ENCODE measurements at regions not wholly inside any gene's neighbourhood (a gene's known extent, or its start where the extent isn't known, plus 50 kb on each side); places are given as distances from the start of the nearest gene placed in this dataset.

DNA sequence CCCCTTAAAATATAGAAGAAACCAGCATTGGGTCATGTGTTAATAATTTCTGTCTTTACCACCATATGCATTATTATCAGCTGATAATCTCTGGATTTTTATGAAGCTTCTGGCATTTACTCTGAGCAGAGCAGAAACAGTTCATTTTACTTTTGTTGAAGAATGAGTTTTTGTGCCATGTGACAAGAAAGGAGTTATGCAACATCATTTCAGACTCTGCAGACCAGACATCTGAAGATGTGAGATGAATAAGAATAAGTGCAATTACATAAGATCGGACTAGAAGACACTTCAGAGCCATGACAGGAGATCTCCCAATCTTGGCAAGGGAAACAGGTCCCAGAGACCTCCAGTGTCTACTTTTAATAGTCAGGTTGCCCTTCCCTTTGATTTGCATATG, 869.4 kb upstream of the VRK2 start:
- no peaks in the 10 kb centered on the region for H3K27me3 ChIP-seq (ENCODE audit: control insufficient read depth in 3 of 3, insufficient read depth in 3 of 3, low read length in 3 of 3)
- peaks cover 0 to 2% (median 0%) of the 10 kb centered on the region in 3 donors for H3K9me3 ChIP-seq (ENCODE audit: control insufficient read depth in 3 of 3, low read length in 3 of 3)
- no peaks in the 10 kb centered on the region for H3K4me1 ChIP-seq (ENCODE audit: control insufficient read depth in 3 of 3, insufficient read depth in 3 of 3, low read length in 3 of 3)
- no peaks in the 10 kb centered on the region for H3K36me3 ChIP-seq (ENCODE audit: control insufficient read depth in 3 of 3, insufficient read depth in 3 of 3, low read length in 3 of 3)
- H3K27ac ChIP-seq (ENCODE audit: low read depth, low read length) = no peak overlapping the region
- no peak overlapping the region for H3K4me3 ChIP-seq (ENCODE audit: low read length in 3 of 3)
- no peak overlapping the region for H3K9ac ChIP-seq (ENCODE audit: low read depth in 1 of 3, low read length in 3 of 3)

DNA sequence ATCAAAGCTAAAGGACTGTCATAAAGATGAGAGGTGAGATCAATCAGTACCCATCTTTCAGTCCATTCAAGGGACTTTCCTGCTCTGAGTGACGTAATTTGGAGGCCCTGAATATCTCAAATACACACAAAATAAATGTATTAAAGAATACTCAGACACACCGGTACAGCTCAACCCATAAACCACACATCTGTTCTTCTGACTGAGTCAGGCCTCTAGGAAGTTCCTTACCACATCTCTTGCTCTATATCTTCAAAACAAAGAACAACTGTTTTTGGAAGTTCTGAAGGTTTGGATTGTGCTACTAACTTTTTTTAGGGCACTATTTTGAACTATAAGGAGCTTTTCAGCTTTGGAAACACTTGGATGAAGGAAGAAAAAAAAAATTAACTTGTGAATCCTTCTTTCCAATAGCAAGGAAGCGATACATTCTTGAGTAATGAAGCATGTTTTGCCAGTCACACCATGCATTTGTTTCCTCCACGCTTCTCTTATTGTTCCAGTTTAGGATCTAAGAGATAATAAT, 866.5 kb upstream of the VRK2 start:
- no peak overlapping the region for H3K27ac ChIP-seq (ENCODE audit: low read depth, low read length)
- no peaks in the 10 kb centered on the region for H3K27me3 ChIP-seq (ENCODE audit: control insufficient read depth in 3 of 3, insufficient read depth in 3 of 3, low read length in 3 of 3)
- H3K4me3 ChIP-seq (ENCODE audit: low read length in 3 of 3) = no peak overlapping the region
- no peak overlapping the region for H3K9ac ChIP-seq (ENCODE audit: low read depth in 1 of 3, low read length in 3 of 3)
- no peaks in the 10 kb centered on the region for H3K4me1 ChIP-seq (ENCODE audit: control insufficient read depth in 3 of 3, insufficient read depth in 3 of 3, low read length in 3 of 3)
- H3K9me3 ChIP-seq (ENCODE audit: control insufficient read depth in 3 of 3, low read length in 3 of 3) = peaks cover 0 to 2% (median 0%) of the 10 kb centered on the region in 3 donors
- no peaks in the 10 kb centered on the region for H3K36me3 ChIP-seq (ENCODE audit: control insufficient read depth in 3 of 3, insufficient read depth in 3 of 3, low read length in 3 of 3)

DNA sequence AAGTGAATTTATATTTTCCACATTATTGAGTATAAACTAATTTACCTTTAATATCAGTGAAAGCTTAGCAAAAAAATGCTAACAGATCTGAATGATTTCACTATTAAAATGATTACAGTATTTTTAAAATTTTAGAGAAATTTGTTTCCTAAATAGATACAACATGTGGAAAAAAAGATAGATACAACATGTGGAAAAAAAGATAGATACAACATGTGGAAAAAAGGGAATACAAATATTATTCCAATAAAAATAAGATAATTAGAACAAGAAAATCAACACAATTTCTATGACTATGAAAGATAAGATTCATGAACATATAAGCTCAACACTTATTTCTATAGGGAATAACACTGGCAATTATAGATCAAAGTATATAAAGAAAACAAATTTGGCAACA, 865.9 kb upstream of the VRK2 start:
- no peaks in the 10 kb centered on the region for H3K36me3 ChIP-seq (ENCODE audit: control insufficient read depth in 3 of 3, insufficient read depth in 3 of 3, low read length in 3 of 3)
- peaks cover 0 to 2% (median 0%) of the 10 kb centered on the region in 3 donors for H3K9me3 ChIP-seq (ENCODE audit: control insufficient read depth in 3 of 3, low read length in 3 of 3)
- no peaks in the 10 kb centered on the region for H3K4me1 ChIP-seq (ENCODE audit: control insufficient read depth in 3 of 3, insufficient read depth in 3 of 3, low read length in 3 of 3)
- no peak overlapping the region for H3K4me3 ChIP-seq (ENCODE audit: low read length in 3 of 3)
- H3K27me3 ChIP-seq (ENCODE audit: control insufficient read depth in 3 of 3, insufficient read depth in 3 of 3, low read length in 3 of 3) = no peaks in the 10 kb centered on the region
- no peak overlapping the region for H3K27ac ChIP-seq (ENCODE audit: low read depth, low read length)
- no peak overlapping the region for H3K9ac ChIP-seq (ENCODE audit: low read depth in 1 of 3, low read length in 3 of 3)

DNA sequence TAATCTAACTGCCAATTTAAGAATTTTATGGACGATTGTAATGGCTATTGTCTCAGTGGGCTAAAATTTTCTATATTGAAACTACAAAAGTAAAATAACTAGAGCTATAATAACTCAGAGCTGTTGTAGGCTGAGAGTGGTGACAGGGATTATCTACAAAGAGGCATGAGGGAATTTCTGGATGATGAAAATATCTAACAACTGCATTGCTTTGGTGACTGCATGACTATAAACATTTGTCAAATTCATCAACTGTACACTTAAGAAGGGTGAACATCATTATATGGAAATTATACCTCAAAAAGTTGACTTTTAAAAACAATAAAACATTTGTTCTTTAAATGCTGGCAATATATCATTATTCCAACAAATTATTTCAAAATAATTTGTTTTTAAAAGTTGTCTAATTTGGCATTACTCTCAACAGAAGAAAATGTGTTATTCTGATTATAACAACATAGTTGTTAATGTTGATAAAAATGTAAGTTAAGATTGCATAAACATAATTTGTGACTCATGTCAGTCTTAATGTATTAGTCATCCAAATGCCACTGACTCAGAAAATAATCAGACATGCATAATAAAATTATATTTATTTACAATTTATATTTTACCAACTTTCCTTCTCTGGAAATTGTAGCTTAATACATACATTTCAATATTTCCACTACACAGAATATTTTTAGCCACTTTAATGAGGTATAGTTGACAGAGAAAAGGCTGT, 865.1 kb upstream of the VRK2 start:
- Histone ChIP-seq H3K9ac (ENCODE audit: low read depth in 1 of 3, low read length in 3 of 3) (no peak overlapping the region), H3K27ac (ENCODE audit: low read depth, low read length) (no peak overlapping the region), H3K36me3 (ENCODE audit: control insufficient read depth in 3 of 3, insufficient read depth in 3 of 3, low read length in 3 of 3) (no peaks in the 10 kb centered on the region), H3K4me1 (ENCODE audit: control insufficient read depth in 3 of 3, insufficient read depth in 3 of 3, low read length in 3 of 3) (no peaks in the 10 kb centered on the region), H3K9me3 (ENCODE audit: control insufficient read depth in 3 of 3, low read length in 3 of 3) (peaks cover 0 to 2% (median 0%) of the 10 kb centered on the region in 3 donors), H3K4me3 (ENCODE audit: low read length in 3 of 3) (no peak overlapping the region), H3K27me3 (ENCODE audit: control insufficient read depth in 3 of 3, insufficient read depth in 3 of 3, low read length in 3 of 3) (no peaks in the 10 kb centered on the region)

DNA sequence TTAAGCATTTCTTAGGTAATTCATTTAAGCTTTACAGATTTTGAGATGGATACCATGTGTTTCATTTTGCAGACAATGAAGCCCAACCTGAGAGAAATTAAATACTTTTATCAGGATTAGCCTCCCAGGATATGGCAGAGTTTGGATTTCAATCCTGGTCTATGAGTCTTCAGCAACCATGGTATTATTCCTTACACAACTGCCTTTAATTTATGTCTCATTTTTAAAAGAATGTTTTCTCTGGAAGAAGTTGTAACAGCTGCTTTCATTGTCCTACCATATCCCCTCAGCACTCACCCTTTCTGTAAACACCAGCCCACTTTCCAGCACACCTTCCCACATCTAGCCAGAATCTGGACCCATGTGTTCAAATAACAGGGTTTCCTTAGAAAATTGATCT, 863.7 kb upstream of the VRK2 start:
- Histone ChIP-seq H3K9me3 (ENCODE audit: control insufficient read depth in 3 of 3, low read length in 3 of 3) (peaks cover 0 to 2% (median 0%) of the 10 kb centered on the region in 3 donors), H3K27ac (ENCODE audit: low read depth, low read length) (no peak overlapping the region), H3K27me3 (ENCODE audit: control insufficient read depth in 3 of 3, insufficient read depth in 3 of 3, low read length in 3 of 3) (no peaks in the 10 kb centered on the region), H3K36me3 (ENCODE audit: control insufficient read depth in 3 of 3, insufficient read depth in 3 of 3, low read length in 3 of 3) (no peaks in the 10 kb centered on the region), H3K9ac (ENCODE audit: low read depth in 1 of 3, low read length in 3 of 3) (no peak overlapping the region), H3K4me1 (ENCODE audit: control insufficient read depth in 3 of 3, insufficient read depth in 3 of 3, low read length in 3 of 3) (no peaks in the 10 kb centered on the region), H3K4me3 (ENCODE audit: low read length in 3 of 3) (no peak overlapping the region)

DNA sequence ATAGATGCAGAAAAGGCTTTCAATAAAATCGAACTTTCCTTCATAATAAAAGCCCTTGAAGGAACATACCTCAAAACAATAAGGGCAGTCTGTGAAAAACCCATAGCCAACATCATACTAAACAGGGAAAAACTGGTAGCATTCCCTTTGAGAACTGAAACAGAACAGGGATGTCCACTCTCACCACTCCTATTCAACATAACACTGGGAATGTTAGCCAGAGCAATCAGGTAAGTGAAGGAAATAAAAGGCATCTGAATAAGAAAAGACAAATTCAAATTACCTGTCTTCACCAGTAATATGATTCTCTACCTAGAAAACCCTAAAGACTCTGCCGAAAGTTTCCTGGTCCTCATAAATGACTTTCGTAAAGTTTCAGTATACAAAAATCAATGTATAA, 861.0 kb upstream of the VRK2 start:
- no peaks in the 10 kb centered on the region for H3K36me3 ChIP-seq (ENCODE audit: control insufficient read depth in 3 of 3, insufficient read depth in 3 of 3, low read length in 3 of 3)
- H3K9ac ChIP-seq (ENCODE audit: low read depth in 1 of 3, low read length in 3 of 3) = no peak overlapping the region
- no peaks in the 10 kb centered on the region for H3K27me3 ChIP-seq (ENCODE audit: control insufficient read depth in 3 of 3, insufficient read depth in 3 of 3, low read length in 3 of 3)
- H3K27ac ChIP-seq (ENCODE audit: low read depth, low read length) = no peak overlapping the region
- no peak overlapping the region for H3K4me3 ChIP-seq (ENCODE audit: low read length in 3 of 3)
- H3K4me1 ChIP-seq (ENCODE audit: control insufficient read depth in 3 of 3, insufficient read depth in 3 of 3, low read length in 3 of 3) = no peaks in the 10 kb centered on the region
- H3K9me3 ChIP-seq (ENCODE audit: control insufficient read depth in 3 of 3, low read length in 3 of 3) = no peaks in the 10 kb centered on the region

DNA sequence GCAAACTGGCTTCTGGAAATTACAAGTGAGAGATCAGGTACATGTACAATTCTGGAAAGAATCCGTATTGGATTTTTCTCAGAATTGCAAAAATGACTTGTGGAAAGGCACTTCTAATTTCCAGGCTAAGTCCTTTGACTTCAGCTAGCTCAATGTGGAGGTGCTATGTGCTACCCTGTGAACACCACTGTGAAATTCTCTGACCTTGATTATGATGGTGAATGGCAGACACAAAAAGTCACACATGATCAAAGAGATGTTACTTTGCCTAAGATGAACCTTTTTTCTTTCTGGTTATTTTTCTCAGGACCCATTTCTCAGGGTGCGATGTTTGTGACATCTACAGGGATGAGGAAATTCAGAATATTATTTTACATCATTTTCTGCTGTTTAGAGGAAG, 856.6 kb upstream of the VRK2 start:
- no peaks in the 10 kb centered on the region for H3K27me3 ChIP-seq (ENCODE audit: control insufficient read depth in 3 of 3, insufficient read depth in 3 of 3, low read length in 3 of 3)
- H3K27ac ChIP-seq (ENCODE audit: low read depth, low read length) = no peak overlapping the region
- H3K9me3 ChIP-seq (ENCODE audit: control insufficient read depth in 3 of 3, low read length in 3 of 3) = no peaks in the 10 kb centered on the region
- no peak overlapping the region for H3K4me3 ChIP-seq (ENCODE audit: low read length in 3 of 3)
- H3K9ac ChIP-seq (ENCODE audit: low read depth in 1 of 3, low read length in 3 of 3) = no peak overlapping the region
- H3K36me3 ChIP-seq (ENCODE audit: control insufficient read depth in 3 of 3, insufficient read depth in 3 of 3, low read length in 3 of 3) = no peaks in the 10 kb centered on the region
- H3K4me1 ChIP-seq (ENCODE audit: control insufficient read depth in 3 of 3, insufficient read depth in 3 of 3, low read length in 3 of 3) = no peaks in the 10 kb centered on the region

DNA sequence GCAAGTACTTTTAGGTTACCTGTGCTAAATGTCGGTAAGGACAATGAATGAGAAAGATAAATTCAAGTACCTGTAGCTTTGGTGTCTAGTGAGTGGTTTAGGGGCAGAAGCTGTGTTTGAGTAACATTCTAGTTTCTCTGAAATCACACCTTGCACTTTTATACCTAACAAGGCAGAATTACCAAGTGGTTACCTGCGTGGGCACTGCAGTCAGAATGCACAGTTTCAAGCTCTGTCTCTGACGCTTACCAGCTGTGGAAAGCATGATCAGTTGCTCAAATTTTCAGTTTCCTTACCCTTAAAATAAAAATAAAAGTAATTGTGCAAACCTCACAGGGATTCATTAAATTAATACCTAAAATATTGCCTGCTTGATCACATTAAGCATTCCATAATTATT, 846.9 kb upstream of the VRK2 start:
- Histone ChIP-seq H3K27me3 (ENCODE audit: control insufficient read depth in 3 of 3, insufficient read depth in 3 of 3, low read length in 3 of 3) (no peaks in the 10 kb centered on the region), H3K27ac (ENCODE audit: low read depth, low read length) (no peak overlapping the region), H3K4me1 (ENCODE audit: control insufficient read depth in 3 of 3, insufficient read depth in 3 of 3, low read length in 3 of 3) (no peaks in the 10 kb centered on the region), H3K4me3 (ENCODE audit: low read length in 3 of 3) (no peak overlapping the region), H3K9me3 (ENCODE audit: control insufficient read depth in 3 of 3, low read length in 3 of 3) (no peaks in the 10 kb centered on the region), H3K9ac (ENCODE audit: low read depth in 1 of 3, low read length in 3 of 3) (no peak overlapping the region), H3K36me3 (ENCODE audit: control insufficient read depth in 3 of 3, insufficient read depth in 3 of 3, low read length in 3 of 3) (no peaks in the 10 kb centered on the region)

DNA sequence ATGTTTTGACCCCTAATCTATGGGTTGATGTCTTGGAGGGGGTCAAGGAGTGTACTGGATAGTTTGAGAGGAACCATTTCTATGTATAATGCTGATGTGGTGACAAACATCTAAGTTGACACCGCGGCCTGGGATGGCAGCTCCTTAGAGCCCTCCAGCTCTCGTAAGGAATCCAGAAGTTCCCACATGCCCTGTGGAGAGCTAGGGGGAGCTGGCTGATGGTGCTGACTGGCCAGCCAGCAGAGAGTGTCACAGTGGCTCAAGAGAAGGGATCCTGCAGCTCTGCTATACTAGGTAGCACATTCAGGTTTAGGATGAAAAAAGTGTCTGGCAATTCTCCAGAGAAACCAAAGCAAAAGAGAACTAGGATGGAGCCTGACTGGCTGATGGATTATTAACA, 842.2 kb upstream of the VRK2 start:
- H3K27ac ChIP-seq (ENCODE audit: low read depth, low read length) = no peak overlapping the region
- no peaks in the 10 kb centered on the region for H3K9me3 ChIP-seq (ENCODE audit: control insufficient read depth in 3 of 3, low read length in 3 of 3)
- no peak overlapping the region for H3K4me3 ChIP-seq (ENCODE audit: low read length in 3 of 3)
- no peak overlapping the region for H3K9ac ChIP-seq (ENCODE audit: low read depth in 1 of 3, low read length in 3 of 3)
- H3K36me3 ChIP-seq (ENCODE audit: control insufficient read depth in 3 of 3, insufficient read depth in 3 of 3, low read length in 3 of 3) = no peaks in the 10 kb centered on the region
- H3K27me3 ChIP-seq (ENCODE audit: control insufficient read depth in 3 of 3, insufficient read depth in 3 of 3, low read length in 3 of 3) = no peaks in the 10 kb centered on the region
- no peaks in the 10 kb centered on the region for H3K4me1 ChIP-seq (ENCODE audit: control insufficient read depth in 3 of 3, insufficient read depth in 3 of 3, low read length in 3 of 3)

DNA sequence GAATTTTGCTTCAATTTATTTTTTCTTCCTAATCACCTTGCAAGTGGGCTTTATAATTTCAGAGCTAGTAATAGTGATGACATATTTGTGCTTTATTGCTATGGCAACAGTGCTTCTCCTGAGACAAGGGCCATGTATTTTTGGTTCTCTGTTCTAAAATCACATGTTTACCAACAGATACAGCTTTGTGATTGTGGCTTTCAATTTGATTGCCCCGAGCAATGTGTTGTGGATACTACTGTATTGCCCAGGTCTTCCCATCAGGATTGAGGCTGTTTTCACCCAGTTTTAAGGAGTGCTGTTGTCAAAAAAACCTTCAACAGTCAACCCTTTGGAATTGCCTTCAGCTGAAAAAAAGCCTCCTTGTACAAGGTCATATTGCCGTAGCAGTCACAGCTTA, 841.4 kb upstream of the VRK2 start:
- H3K27me3 ChIP-seq (ENCODE audit: control insufficient read depth in 3 of 3, insufficient read depth in 3 of 3, low read length in 3 of 3) = no peaks in the 10 kb centered on the region
- no peak overlapping the region for H3K9ac ChIP-seq (ENCODE audit: low read depth in 1 of 3, low read length in 3 of 3)
- no peaks in the 10 kb centered on the region for H3K9me3 ChIP-seq (ENCODE audit: control insufficient read depth in 3 of 3, low read length in 3 of 3)
- H3K4me3 ChIP-seq (ENCODE audit: low read length in 3 of 3) = no peak overlapping the region
- H3K36me3 ChIP-seq (ENCODE audit: control insufficient read depth in 3 of 3, insufficient read depth in 3 of 3, low read length in 3 of 3) = no peaks in the 10 kb centered on the region
- no peaks in the 10 kb centered on the region for H3K4me1 ChIP-seq (ENCODE audit: control insufficient read depth in 3 of 3, insufficient read depth in 3 of 3, low read length in 3 of 3)
- no peak overlapping the region for H3K27ac ChIP-seq (ENCODE audit: low read depth, low read length)
